CD8-positive, alpha-beta memory T cell (primary cell): ENCODE measurements at regions not wholly inside any gene's neighbourhood (a gene's known extent, or its start where the extent isn't known, plus 50 kb on each side); places are given as distances from the start of the nearest gene placed in this dataset.

Experiments
- CTCF ChIA-PET: fragments of 350-600 bp; sonication (Branson Sonifier 250); formaldehyde crosslinking; loops from one replicate; lab custom pipeline; 2021; ENCODE audit warnings: antibody characterized with exemption; lab: Charles Lee
- POLR2A ChIA-PET: fragments of 350-600 bp; sonication (Branson Sonifier 250); formaldehyde crosslinking; loops from one replicate; lab custom pipeline; 2021; ENCODE audit warnings: antibody characterized with exemption; lab: Charles Lee
- DNase-seq, 5 donors: peaks; one replicate each; pipeline versions ENCODE4 v3.0.0 to v3.0.0-alpha.2; 2020 to 2022; ENCODE audit warnings: mixed read lengths in 1 of 5
- H3K27ac ChIP-seq: one replicate; pipeline ENCODE4 v1.7.0; 2013; ENCODE audit warnings: low read depth, mild to moderate bottlenecking, low read length, moderate library complexity
- H3K27me3 ChIP-seq: 2 replicates; pipeline ENCODE4 v1.7.0; 2013; ENCODE audit warnings: low read length, mild to moderate bottlenecking; ENCODE audit not compliant: insufficient read depth, poor library complexity, severe bottlenecking
- H3K36me3 ChIP-seq: 2 replicates; pipeline ENCODE4 v1.7.0; 2013; ENCODE audit warnings: mild to moderate bottlenecking, low read length, moderate library complexity; ENCODE audit not compliant: insufficient read depth
- H3K4me1 ChIP-seq: 2 replicates; pipeline ENCODE4 v1.7.0; 2013; ENCODE audit warnings: mild to moderate bottlenecking, low read length, moderate library complexity; ENCODE audit not compliant: insufficient read depth
- H3K4me3 ChIP-seq: 2 replicates; pipeline ENCODE4 v1.7.0; 2013; ENCODE audit warnings: mild to moderate bottlenecking, low read length
- H3K9me3 ChIP-seq: 2 replicates; pipeline ENCODE4 v1.7.0; 2013; ENCODE audit warnings: mild to moderate bottlenecking, low read length
- H3K27ac Mint-ChIP-seq, 8 donors: one replicate each; pipeline ENCODE4 v1.8.0; 2020 to 2021; ENCODE audit warnings: mixed read lengths in 8 of 8, mild to moderate bottlenecking in 6 of 8, inconsistent platforms in 3 of 8, moderate library complexity in 3 of 8
- H3K27me3 Mint-ChIP-seq, 2 donors: one replicate each; pipeline ENCODE4 v1.8.0; 2020 to 2021; ENCODE audit warnings: mixed read lengths in 2 of 2, mild to moderate bottlenecking in 1 of 2, moderate library complexity in 1 of 2
- H3K36me3 Mint-ChIP-seq, 3 donors: one replicate each; pipeline ENCODE4 v1.8.0; 2020 to 2021; ENCODE audit warnings: mixed read lengths in 3 of 3, inconsistent platforms in 1 of 3, mild to moderate bottlenecking in 1 of 3
- H3K4me1 Mint-ChIP-seq, 3 donors: one replicate each; pipeline ENCODE4 v1.8.0; 2020 to 2021; ENCODE audit warnings: mixed read lengths in 3 of 3, inconsistent platforms in 1 of 3, mild to moderate bottlenecking in 1 of 3
- H3K4me3 Mint-ChIP-seq, 7 donors: one replicate each; pipeline ENCODE4 v1.8.0; 2020 to 2021; ENCODE audit warnings: mixed read lengths in 7 of 7, mild to moderate bottlenecking in 6 of 7, moderate library complexity in 4 of 7, inconsistent platforms in 2 of 7
- H3K9me3 Mint-ChIP-seq, 5 donors: one replicate each; pipeline ENCODE4 v1.8.0; 2020 to 2022; ENCODE audit warnings: mixed read lengths in 5 of 5, mild to moderate bottlenecking in 3 of 5, moderate library complexity in 2 of 5, inconsistent platforms in 1 of 5

DNA sequence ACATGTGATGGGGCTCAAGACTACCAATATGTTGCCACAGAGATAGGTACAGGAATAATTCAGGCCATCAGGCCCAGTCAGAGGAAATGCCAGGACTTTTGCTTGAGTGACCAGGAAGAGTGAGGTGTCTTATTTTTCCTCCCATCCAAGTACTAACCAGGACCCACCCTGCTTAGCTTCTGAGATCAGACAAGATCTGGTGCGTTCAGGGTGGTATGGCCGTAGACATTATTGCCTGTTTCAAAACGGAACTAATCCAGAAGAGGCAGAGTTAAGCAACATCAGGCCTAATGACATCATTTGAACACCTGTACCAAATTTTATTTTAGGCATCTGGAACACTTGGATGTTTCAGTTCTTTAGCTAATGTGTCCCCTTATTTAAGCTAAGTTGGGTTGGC, 205.5 kb upstream of the POU2AF2 start:
- Histone ChIP-seq H3K4me1 (no peaks in the 10 kb centered on the region), H3K27ac (no peak overlapping the region), H3K36me3 (no peaks in the 10 kb centered on the region), H3K9me3 (no peaks in the 10 kb centered on the region), H3K27me3 (no peaks in the 10 kb centered on the region), H3K4me3 (no peak overlapping the region)
- Mint-ChIP-seq H3K4me1 (no peaks in the 10 kb centered on the region), H3K27me3 (peaks cover 1% of the 10 kb centered on the region in 2 donors), H3K36me3 (no peaks in the 10 kb centered on the region), H3K9me3 (peaks cover 0 to 3% (median 1%) of the 10 kb centered on the region in 5 donors), H3K4me3 (no peak overlapping the region), H3K27ac (no peak overlapping the region)
- DNase-seq: no peak
- POLR2A ChIA-PET: no interaction called here
- CTCF ChIA-PET: no interaction called here

GRCh38 chr11:111035746-111036145, 209.8 kb upstream of the POU2AF2 start:
- Histone ChIP-seq H3K9me3 (no peaks in the 10 kb centered on the region), H3K27me3 (no peaks in the 10 kb centered on the region), H3K36me3 (no peaks in the 10 kb centered on the region), H3K4me1 (no peaks in the 10 kb centered on the region), H3K4me3 (no peak overlapping the region), H3K27ac (no peak overlapping the region)
- Mint-ChIP-seq H3K27ac (no peak overlapping the region), H3K27me3 (no peaks in the 10 kb centered on the region), H3K4me3 (no peak overlapping the region), H3K36me3 (no peaks in the 10 kb centered on the region), H3K9me3 (peaks cover 0 to 2% (median 0%) of the 10 kb centered on the region in 5 donors), H3K4me1 (no peaks in the 10 kb centered on the region)
- ChIA-PET POLR2A (no interaction called here), CTCF (no interaction called here)
- no peak for DNase-seq

DNA sequence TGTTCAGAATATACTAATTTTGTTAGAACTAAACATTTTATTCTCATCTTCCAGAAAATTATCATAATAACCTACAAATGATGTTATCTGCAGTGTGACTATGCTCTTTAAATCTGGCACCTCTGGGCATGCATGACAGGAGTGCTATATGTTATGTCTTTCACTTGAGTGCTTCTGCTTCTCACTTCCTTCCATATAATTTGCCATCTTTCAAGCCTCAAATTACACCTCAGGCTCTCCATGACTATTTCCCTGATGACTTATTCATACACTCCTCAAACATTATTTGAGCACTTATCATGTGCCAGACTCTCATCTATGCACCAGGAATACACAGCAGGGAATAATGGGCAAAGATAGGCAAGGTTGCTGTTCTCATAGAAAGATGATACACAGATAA, 219.3 kb upstream of the POU2AF2 start:
- H3K9me3 Mint-ChIP-seq: peaks cover 6 to 18% (median 13%) of the 10 kb centered on the region in 5 donors
- no peak overlapping the region for H3K27ac Mint-ChIP-seq
- no peaks in the 10 kb centered on the region for H3K4me1 Mint-ChIP-seq
- Histone ChIP-seq H3K36me3 (no peaks in the 10 kb centered on the region), H3K4me3 (no peak overlapping the region), H3K4me1 (no peaks in the 10 kb centered on the region), H3K27me3 (no peaks in the 10 kb centered on the region), H3K9me3 (no peaks in the 10 kb centered on the region), H3K27ac (no peak overlapping the region)
- ChIA-PET POLR2A (no interaction called here), CTCF (no interaction called here)
- H3K36me3 Mint-ChIP-seq: no peaks in the 10 kb centered on the region
- H3K27me3 Mint-ChIP-seq: peaks cover 9 to 12% of the 10 kb centered on the region in 2 donors
- DNase-seq: no peak
- H3K4me3 Mint-ChIP-seq: no peak overlapping the region

DNA sequence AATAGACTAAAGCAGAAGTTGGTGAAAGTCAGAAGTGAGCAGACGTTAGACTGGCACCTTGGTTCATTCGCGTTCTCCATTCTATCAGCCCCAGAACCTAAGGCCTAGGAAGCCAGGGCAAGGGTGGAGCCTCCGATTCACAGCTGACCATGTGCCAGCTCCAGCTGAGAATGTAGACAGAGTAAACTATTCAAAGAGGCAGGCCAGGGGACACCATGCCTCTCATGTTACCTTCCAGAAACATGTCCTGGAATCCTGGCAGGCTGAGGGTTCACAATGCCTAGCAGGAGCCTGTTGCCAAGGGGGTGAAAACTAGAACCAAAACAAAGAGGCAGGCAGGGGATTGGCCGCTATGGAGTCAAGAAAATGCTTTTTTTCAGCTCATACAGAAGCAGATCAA, 224.4 kb upstream of the POU2AF2 start:
- no peak for DNase-seq
- no peak overlapping the region for H3K4me3 ChIP-seq
- Mint-ChIP-seq H3K4me3 (no peak overlapping the region), H3K27ac (no peak overlapping the region), H3K36me3 (no peaks in the 10 kb centered on the region), H3K27me3 (peaks cover 2 to 8% of the 10 kb centered on the region in 2 donors), H3K9me3 (peaks cover 0 to 2% (median 0%) of the 10 kb centered on the region in 5 donors), H3K4me1 (no peaks in the 10 kb centered on the region)
- POLR2A ChIA-PET: no interaction called here
- CTCF ChIA-PET: no interaction called here
- H3K9me3 ChIP-seq: no peaks in the 10 kb centered on the region
- no peaks in the 10 kb centered on the region for H3K4me1 ChIP-seq
- no peaks in the 10 kb centered on the region for H3K36me3 ChIP-seq
- no peaks in the 10 kb centered on the region for H3K27me3 ChIP-seq
- H3K27ac ChIP-seq: no peak overlapping the region

DNA sequence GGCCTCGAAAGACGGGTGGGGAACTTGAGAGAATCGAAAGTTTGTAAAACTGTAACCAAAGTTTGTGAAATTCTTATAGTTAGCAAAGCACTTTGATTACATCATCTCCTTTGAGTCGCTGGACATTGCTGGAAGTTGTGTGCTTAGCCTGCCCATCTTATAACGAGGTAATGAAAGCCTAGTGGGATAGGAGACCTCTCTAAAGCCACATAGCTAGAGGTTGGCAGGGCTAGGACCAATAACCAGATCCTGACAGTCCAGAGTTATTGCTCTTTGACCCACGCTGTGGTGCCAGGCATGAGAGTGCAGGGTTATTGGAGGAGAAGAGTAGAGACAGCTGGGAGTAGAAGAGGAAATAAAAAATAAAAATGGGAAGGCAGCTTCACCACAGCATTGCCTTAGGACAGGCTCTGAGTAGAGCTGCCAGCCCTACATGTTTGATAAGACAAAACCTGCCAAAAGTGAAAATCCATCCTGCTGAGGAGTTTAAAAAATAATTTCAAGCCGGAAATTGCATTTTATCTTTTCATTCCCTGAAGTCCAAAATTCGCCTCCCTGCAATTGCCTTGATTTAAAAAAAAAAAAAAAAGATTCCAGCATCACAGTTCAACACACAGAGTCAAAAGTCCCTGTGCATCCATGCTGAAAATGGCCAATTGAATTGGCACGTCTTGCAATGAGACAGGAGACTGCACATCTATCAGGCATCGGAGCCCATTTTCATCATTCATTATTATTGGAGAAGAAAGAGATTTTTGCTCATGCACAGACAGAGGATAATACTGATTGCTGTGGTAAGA, 225.5 kb upstream of the POU2AF2 start:
- peaks cover 2 to 8% of the 10 kb centered on the region in 2 donors for H3K27me3 Mint-ChIP-seq
- H3K9me3 ChIP-seq: no peaks in the 10 kb centered on the region
- no peaks in the 10 kb centered on the region for H3K36me3 Mint-ChIP-seq
- H3K27ac ChIP-seq: no peak overlapping the region
- DNase-seq: no peak
- ChIA-PET CTCF (no interaction called here), POLR2A (no interaction called here)
- no peaks in the 10 kb centered on the region for H3K4me1 Mint-ChIP-seq
- H3K9me3 Mint-ChIP-seq: peaks cover 0 to 2% (median 0%) of the 10 kb centered on the region in 5 donors
- H3K4me3 Mint-ChIP-seq: no peak overlapping the region
- no peaks in the 10 kb centered on the region for H3K27me3 ChIP-seq
- H3K27ac Mint-ChIP-seq: no peak overlapping the region
- H3K4me1 ChIP-seq: no peaks in the 10 kb centered on the region
- H3K36me3 ChIP-seq: no peaks in the 10 kb centered on the region
- no peak overlapping the region for H3K4me3 ChIP-seq

DNA sequence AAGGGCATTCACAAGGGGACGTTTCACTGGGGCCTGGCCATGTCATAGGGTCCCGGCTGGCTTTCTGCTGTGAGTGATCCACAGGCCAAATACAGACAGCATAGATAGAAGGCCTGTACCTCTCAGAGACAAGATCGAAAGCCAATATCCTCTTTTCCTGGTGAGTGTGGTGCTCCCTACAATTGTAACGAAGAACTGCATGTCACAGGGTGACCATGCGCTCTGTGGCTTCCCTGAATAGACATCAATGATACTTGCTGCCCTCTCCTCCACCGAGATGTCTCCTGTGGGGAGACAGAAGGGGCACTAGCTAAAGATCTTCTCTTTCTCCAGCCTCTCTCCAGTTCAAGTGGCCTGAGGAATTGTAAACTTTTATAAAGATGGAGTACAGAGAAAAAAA, 226.1 kb upstream of the POU2AF2 start:
- CTCF ChIA-PET: no interaction called here

GRCh38 chr11:111018566-111018965, 227.0 kb upstream of the POU2AF2 start:
- Mint-ChIP-seq H3K36me3 (no peaks in the 10 kb centered on the region), H3K4me1 (no peaks in the 10 kb centered on the region), H3K4me3 (no peak overlapping the region), H3K27ac (no peak overlapping the region), H3K27me3 (peaks cover 2 to 11% of the 10 kb centered on the region in 2 donors), H3K9me3 (no peaks in the 10 kb centered on the region)
- Histone ChIP-seq H3K9me3 (no peaks in the 10 kb centered on the region), H3K4me3 (no peak overlapping the region), H3K4me1 (no peaks in the 10 kb centered on the region), H3K36me3 (no peaks in the 10 kb centered on the region), H3K27ac (no peak overlapping the region), H3K27me3 (no peaks in the 10 kb centered on the region)
- ChIA-PET CTCF (no interaction called here), POLR2A (no interaction called here)
- no peak for DNase-seq

More for the DNA sequence above, 226.1 kb upstream of the POU2AF2 start:
- Histone ChIP-seq H3K4me3 (no peak overlapping the region), H3K4me1 (no peaks in the 10 kb centered on the region), H3K9me3 (no peaks in the 10 kb centered on the region), H3K36me3 (no peaks in the 10 kb centered on the region), H3K27ac (no peak overlapping the region), H3K27me3 (no peaks in the 10 kb centered on the region)
- H3K27ac Mint-ChIP-seq: no peak overlapping the region
- DNase-seq: no peak
- peaks cover 2 to 8% of the 10 kb centered on the region in 2 donors for H3K27me3 Mint-ChIP-seq
- peaks cover 0 to under 1% (median 0%) of the 10 kb centered on the region in 5 donors for H3K9me3 Mint-ChIP-seq
- POLR2A ChIA-PET: no interaction called here
- no peaks in the 10 kb centered on the region for H3K4me1 Mint-ChIP-seq
- no peak overlapping the region for H3K4me3 Mint-ChIP-seq
- no peaks in the 10 kb centered on the region for H3K36me3 Mint-ChIP-seq

DNA sequence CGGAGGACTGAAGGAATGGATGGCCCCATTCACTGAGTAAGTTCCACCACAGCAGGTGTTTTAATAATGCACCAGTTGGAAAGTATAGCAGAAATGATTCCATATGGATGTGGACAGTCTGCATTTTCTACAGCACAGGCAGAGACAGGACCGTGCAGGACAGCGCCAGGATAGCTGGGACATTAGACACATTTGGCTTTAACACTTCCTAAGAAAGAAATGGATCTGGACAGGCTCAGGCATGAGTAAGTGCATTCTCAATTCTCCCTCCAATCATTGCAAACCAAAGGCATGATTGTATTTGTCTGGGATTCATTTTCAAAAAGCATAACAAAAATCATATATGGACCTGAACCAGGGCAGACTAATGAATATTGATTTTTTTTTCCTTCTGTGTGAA, 233.0 kb upstream of the POU2AF2 start:
- Mint-ChIP-seq H3K4me3 (no peak overlapping the region), H3K27ac (no peak overlapping the region), H3K36me3 (no peaks in the 10 kb centered on the region), H3K4me1 (no peaks in the 10 kb centered on the region), H3K27me3 (peaks cover 6 to 32% of the 10 kb centered on the region in 2 donors), H3K9me3 (no peaks in the 10 kb centered on the region)
- Histone ChIP-seq H3K4me1 (no peaks in the 10 kb centered on the region), H3K9me3 (no peaks in the 10 kb centered on the region), H3K27ac (no peak overlapping the region), H3K36me3 (no peaks in the 10 kb centered on the region), H3K27me3 (no peaks in the 10 kb centered on the region), H3K4me3 (no peak overlapping the region)
- ChIA-PET POLR2A (no interaction called here), CTCF (no interaction called here)
- DNase-seq: no peak
